ENCODE measurements at regions not wholly inside any gene's neighbourhood (a gene's known extent, or its start where the extent isn't known, plus 50 kb on each side); places are given as distances from the start of the nearest gene placed in this dataset.

DNA sequence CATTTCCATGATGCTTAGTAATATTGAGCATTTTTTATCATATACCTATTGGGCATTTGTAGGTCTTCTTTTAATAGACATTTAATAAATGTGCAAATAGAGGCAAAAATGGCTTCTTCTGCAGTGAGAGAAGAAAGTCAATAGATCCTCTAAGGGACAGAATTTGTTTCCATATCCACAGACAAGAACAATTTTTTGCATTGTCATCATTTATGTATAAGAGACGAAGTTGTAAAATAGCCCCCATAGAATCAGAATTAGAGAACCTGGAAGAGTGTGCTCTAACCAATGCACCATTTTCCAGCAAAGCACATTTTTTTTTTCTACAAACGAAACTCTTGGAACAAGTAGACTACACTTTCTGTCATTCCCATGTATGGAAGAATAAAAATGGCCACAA is 365.1 kb upstream of the PDE3A start:
- H3K4me1 ChIP-seq (ENCODE audit: control insufficient read depth in 4 of 4, insufficient read depth in 4 of 4, low read length in 3 of 4) = peaks cover 3 to 10% (median 6%) of the 10 kb centered on the region in 4 donors
- no peaks in the 10 kb centered on the region for H3K9me3 ChIP-seq (ENCODE audit: control insufficient read depth in 4 of 4, low read length in 3 of 4)
- no peak for DNase-seq (ENCODE audit: low spot score)
- H3K9ac ChIP-seq (ENCODE audit: low read depth in 1 of 2, low read length in 2 of 2) = no peak overlapping the region
- no peak overlapping the region for H3K27ac ChIP-seq (ENCODE audit: low read depth in 1 of 2, low read length in 2 of 2)
- no peak overlapping the region for H3K4me3 ChIP-seq (ENCODE audit: low read depth in 1 of 3, low read length in 3 of 3)
- TF ChIP-seq, protein P1, sequence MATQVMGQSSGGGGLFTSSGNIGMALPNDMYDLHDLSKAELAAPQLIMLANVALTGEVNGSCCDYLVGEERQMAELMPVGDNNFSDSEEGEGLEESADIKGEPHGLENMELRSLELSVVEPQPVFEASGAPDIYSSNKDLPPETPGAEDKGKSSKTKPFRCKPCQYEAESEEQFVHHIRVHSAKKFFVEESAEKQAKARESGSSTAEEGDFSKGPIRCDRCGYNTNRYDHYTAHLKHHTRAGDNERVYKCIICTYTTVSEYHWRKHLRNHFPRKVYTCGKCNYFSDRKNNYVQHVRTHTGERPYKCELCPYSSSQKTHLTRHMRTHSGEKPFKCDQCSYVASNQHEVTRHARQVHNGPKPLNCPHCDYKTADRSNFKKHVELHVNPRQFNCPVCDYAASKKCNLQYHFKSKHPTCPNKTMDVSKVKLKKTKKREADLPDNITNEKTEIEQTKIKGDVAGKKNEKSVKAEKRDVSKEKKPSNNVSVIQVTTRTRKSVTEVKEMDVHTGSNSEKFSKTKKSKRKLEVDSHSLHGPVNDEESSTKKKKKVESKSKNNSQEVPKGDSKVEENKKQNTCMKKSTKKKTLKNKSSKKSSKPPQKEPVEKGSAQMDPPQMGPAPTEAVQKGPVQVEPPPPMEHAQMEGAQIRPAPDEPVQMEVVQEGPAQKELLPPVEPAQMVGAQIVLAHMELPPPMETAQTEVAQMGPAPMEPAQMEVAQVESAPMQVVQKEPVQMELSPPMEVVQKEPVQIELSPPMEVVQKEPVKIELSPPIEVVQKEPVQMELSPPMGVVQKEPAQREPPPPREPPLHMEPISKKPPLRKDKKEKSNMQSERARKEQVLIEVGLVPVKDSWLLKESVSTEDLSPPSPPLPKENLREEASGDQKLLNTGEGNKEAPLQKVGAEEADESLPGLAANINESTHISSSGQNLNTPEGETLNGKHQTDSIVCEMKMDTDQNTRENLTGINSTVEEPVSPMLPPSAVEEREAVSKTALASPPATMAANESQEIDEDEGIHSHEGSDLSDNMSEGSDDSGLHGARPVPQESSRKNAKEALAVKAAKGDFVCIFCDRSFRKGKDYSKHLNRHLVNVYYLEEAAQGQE (IDR thresholded peaks at IDR 0.05) = no peak
- TF ChIP-seq RXRA (IDR thresholded peaks at IDR 0.05) (no peak), YY1 (IDR thresholded peaks at IDR 0.05) (no peak), FOXA1 (IDR thresholded peaks at IDR 0.05) (no peak), GABPA (IDR thresholded peaks at IDR 0.05 in 1 of 2, conservative IDR thresholded peaks at IDR 0.05 in 1 of 2) (no peak), TAF1 (conservative IDR thresholded peaks at IDR 0.05) (no peak), SP1 (IDR thresholded peaks at IDR 0.05) (no peak), HNF4A (conservative IDR thresholded peaks at IDR 0.05) (no peak), NR2F2 (IDR thresholded peaks at IDR 0.05) (no peak), JUND (IDR thresholded peaks at IDR 0.05) (no peak), HNF4G (IDR thresholded peaks at IDR 0.05) (no peak), RAD21 (IDR thresholded peaks at IDR 0.05) (no peak)
- TF ChIP-seq, protein P2, sequence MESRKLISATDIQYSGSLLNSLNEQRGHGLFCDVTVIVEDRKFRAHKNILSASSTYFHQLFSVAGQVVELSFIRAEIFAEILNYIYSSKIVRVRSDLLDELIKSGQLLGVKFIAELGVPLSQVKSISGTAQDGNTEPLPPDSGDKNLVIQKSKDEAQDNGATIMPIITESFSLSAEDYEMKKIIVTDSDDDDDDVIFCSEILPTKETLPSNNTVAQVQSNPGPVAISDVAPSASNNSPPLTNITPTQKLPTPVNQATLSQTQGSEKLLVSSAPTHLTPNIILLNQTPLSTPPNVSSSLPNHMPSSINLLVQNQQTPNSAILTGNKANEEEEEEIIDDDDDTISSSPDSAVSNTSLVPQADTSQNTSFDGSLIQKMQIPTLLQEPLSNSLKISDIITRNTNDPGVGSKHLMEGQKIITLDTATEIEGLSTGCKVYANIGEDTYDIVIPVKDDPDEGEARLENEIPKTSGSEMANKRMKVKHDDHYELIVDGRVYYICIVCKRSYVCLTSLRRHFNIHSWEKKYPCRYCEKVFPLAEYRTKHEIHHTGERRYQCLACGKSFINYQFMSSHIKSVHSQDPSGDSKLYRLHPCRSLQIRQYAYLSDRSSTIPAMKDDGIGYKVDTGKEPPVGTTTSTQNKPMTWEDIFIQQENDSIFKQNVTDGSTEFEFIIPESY (IDR thresholded peaks at IDR 0.05) = no peak
- TF ChIP-seq, protein P3, sequence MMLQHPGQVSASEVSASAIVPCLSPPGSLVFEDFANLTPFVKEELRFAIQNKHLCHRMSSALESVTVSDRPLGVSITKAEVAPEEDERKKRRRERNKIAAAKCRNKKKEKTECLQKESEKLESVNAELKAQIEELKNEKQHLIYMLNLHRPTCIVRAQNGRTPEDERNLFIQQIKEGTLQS (IDR thresholded peaks at IDR 0.05) = no peak
- 93% methylated on average over 2 of the region's 2 CpGs for WGBS
- H3K27me3 ChIP-seq (ENCODE audit: control insufficient read depth in 4 of 4, insufficient read depth in 4 of 4, low read length in 3 of 4) = no peaks in the 10 kb centered on the region
- no peaks in the 10 kb centered on the region for H3K36me3 ChIP-seq (ENCODE audit: control insufficient read depth in 4 of 4, insufficient read depth in 3 of 4, low read depth in 1 of 4, low read length in 3 of 4)

DNA sequence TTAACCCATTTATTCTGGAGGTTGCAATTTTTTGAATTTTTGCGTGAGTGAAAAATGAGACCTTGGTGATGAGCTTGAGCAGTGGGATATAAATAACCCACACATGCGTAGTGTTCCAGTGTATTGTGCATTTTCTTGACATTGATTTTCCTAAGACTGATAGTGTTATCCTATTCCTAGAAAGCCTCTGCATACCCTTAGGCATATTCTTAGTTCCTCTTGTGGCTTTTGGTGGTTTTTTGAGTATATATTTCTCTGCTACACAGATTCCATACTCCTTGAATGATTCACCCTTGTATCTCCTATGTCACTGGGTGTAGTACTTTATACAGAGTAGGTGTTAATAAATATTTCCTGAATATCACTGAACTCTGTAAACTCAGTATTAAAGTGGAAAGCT is 363.4 kb upstream of the PDE3A start:
- DNase-seq (ENCODE audit: low spot score) = no peak
- Histone ChIP-seq H3K4me1 (ENCODE audit: control insufficient read depth in 4 of 4, insufficient read depth in 4 of 4, low read length in 3 of 4) (peaks cover 0 to 1% (median 0%) of the 10 kb centered on the region in 4 donors), H3K36me3 (ENCODE audit: control insufficient read depth in 4 of 4, insufficient read depth in 3 of 4, low read depth in 1 of 4, low read length in 3 of 4) (no peaks in the 10 kb centered on the region), H3K9me3 (ENCODE audit: control insufficient read depth in 4 of 4, low read length in 3 of 4) (no peaks in the 10 kb centered on the region), H3K4me3 (ENCODE audit: low read depth in 1 of 3, low read length in 3 of 3) (no peak overlapping the region), H3K27me3 (ENCODE audit: control insufficient read depth in 4 of 4, insufficient read depth in 4 of 4, low read length in 3 of 4) (no peaks in the 10 kb centered on the region), H3K9ac (ENCODE audit: low read depth in 1 of 2, low read length in 2 of 2) (no peak overlapping the region), H3K27ac (ENCODE audit: low read depth in 1 of 2, low read length in 2 of 2) (no peak overlapping the region)
- TF ChIP-seq, protein P1 (IDR thresholded peaks at IDR 0.05) = no peak
- no peak for TF ChIP-seq YY1 (IDR thresholded peaks at IDR 0.05)
- TF ChIP-seq, protein P4, sequence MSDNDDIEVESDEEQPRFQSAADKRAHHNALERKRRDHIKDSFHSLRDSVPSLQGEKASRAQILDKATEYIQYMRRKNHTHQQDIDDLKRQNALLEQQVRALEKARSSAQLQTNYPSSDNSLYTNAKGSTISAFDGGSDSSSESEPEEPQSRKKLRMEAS (IDR thresholded peaks at IDR 0.05) = no peak
- no peak for TF ChIP-seq RAD21 (IDR thresholded peaks at IDR 0.05)
- 92% methylated on average over 2 of the region's 2 CpGs for WGBS
